ENCODE measurements at regions not wholly inside any gene's neighbourhood (a gene's known extent, or its start where the extent isn't known, plus 50 kb on each side); places are given as distances from the start of the nearest gene placed in this dataset.

DNA sequence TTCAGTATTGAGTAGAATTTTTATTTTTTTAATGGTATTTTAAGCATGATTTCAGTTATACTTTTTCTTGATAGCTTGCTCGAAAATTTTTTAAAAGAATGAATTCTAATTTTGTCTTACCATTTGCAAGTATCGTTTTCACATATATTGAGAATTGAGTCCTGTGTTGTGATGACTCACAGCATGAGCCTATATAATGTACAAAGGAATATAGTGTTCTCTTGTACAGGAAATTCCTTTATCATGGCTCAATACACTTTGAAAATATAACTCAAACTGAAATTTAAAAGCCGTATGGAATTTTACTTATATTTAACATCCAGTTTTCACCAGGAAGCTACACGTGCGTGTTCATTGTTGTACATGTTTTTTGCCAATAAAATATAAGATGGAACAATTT, 161.1 kb upstream of the TMTC4 start:
- TF ChIP-seq TARDBP (CRISPR knock-in tag; IDR thresholded peaks at IDR 0.05) (no peak), KDM2A (CRISPR knock-in tag; IDR thresholded peaks at IDR 0.05; ENCODE audit: borderline replicate concordance, low read depth) (no peak)
